ENCODE measurements at regions not wholly inside any gene's neighbourhood (a gene's known extent, or its start where the extent isn't known, plus 50 kb on each side); places are given as distances from the start of the nearest gene placed in this dataset.

DNA sequence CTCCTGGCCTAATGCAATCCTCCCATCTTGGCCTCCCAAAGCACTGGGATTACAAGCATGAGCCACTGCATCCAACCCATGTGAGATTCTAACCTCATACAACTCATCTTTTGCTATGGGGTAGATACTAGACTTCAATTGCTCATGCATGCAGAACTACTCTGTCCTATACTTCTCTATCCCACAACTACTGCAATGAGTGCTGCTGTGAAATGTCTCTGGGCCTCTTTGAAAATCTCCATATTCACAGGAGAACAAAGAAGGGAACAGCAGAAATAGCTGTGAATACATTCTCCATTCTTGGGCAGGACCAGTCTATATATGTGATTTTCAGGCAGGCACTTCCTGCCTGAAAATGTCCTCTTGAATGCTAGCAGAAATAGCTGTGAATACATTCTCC, 220.7 kb upstream of the GRIP1 start:
- Histone ChIP-seq H3K4me1 (no peaks in the 10 kb centered on the region), H3K9me3 (replicated peaks) (no peaks in the 10 kb centered on the region), H3K4me3 (no peak overlapping the region), H3K27me3 (ENCODE audit: low read depth) (no peaks in the 10 kb centered on the region), H3K36me3 (no peaks in the 10 kb centered on the region), H3K27ac (replicated peaks) (no peak overlapping the region)
- TF ChIP-seq CTCF (IDR thresholded peaks at IDR 0.05; ENCODE audit: borderline replicate concordance) = no peak
- DNase-seq = no peak
- intact Hi-C loops (cut with micrococcal nuclease) = no loop called here

DNA sequence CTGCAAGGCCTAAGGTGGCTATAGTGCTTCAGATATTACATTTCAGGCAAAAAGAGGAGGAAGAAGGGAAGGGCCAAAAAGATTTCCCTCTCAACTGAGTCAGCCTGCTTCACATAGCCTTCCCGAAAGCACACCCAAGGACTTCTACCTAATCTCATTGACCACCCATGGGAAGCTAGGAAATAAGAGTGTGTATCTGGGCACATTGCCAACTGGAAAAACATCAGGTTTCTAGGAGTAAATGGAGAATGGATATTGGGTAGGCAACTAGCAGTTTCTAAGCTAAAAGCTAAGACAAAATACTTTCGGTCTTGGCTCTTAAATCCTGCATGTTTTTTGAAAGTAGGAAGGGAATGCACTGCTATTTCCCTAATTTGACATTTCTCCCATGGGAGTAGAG, 221.7 kb upstream of the GRIP1 start:
- TF ChIP-seq CTCF (IDR thresholded peaks at IDR 0.05; ENCODE audit: borderline replicate concordance) = no peak
- Histone ChIP-seq H3K4me1 (no peaks in the 10 kb centered on the region), H3K36me3 (no peaks in the 10 kb centered on the region), H3K9me3 (replicated peaks) (no peaks in the 10 kb centered on the region), H3K27me3 (ENCODE audit: low read depth) (no peaks in the 10 kb centered on the region), H3K27ac (replicated peaks) (no peak overlapping the region), H3K4me3 (no peak overlapping the region)
- no peak for DNase-seq
- intact Hi-C loops (cut with micrococcal nuclease) = no loop called here

DNA sequence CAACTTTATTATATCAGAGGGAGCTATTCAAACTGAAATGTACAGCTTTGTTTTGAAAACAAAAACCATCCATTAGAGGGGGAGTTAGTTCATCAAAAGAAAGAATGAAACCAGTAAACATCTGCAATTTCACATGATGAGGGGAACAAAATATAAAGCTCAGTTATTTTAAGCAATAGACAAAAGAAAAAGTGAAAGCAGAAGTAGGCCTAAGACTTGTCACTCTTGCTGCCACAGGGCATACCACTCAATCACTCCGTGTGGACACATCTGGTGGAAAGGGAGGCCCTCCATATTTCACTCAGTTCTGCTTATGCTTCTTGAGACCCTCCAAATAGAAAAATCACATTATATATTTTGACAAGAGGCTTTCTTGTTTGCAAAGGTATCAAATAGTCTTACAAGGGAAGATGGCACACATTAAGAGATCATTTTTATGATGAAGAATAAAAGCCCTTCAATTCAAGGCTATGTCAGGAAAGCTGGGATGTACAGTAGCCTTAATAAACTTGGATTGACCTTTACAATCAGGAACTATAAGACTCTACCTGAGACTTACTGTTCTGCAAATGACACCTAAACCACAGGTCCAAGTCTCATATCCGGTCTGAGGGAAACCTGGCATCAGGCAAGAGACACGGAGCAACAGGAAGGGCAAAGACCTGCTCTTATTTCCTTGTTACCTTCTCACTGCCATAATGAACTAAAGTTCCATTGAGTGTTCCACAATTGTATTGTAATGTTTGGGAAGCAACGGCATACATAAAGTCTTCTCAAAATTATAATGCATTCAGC, 222.5 kb upstream of the GRIP1 start:
- H3K4me3 ChIP-seq = no peak overlapping the region
- H3K9me3 ChIP-seq (replicated peaks) = no peaks in the 10 kb centered on the region
- no peak overlapping the region for H3K27ac ChIP-seq (replicated peaks)
- no peak for TF ChIP-seq CTCF (IDR thresholded peaks at IDR 0.05; ENCODE audit: borderline replicate concordance)
- no peaks in the 10 kb centered on the region for H3K36me3 ChIP-seq
- no peaks in the 10 kb centered on the region for H3K27me3 ChIP-seq (ENCODE audit: low read depth)
- DNase-seq = no peak
- H3K4me1 ChIP-seq = no peaks in the 10 kb centered on the region
- intact Hi-C loops (cut with micrococcal nuclease) = no loop called here

GRCh38 chr12:66902020-66902419, 223.1 kb upstream of the GRIP1 start:
- intact Hi-C loops (cut with micrococcal nuclease) = no loop called here
- TF ChIP-seq CTCF (IDR thresholded peaks at IDR 0.05; ENCODE audit: borderline replicate concordance) = no peak
- Histone ChIP-seq H3K4me3 (no peak overlapping the region), H3K27me3 (ENCODE audit: low read depth) (no peaks in the 10 kb centered on the region), H3K27ac (replicated peaks) (no peak overlapping the region), H3K4me1 (no peaks in the 10 kb centered on the region), H3K9me3 (replicated peaks) (no peaks in the 10 kb centered on the region), H3K36me3 (no peaks in the 10 kb centered on the region)
- DNase-seq = no peak

DNA sequence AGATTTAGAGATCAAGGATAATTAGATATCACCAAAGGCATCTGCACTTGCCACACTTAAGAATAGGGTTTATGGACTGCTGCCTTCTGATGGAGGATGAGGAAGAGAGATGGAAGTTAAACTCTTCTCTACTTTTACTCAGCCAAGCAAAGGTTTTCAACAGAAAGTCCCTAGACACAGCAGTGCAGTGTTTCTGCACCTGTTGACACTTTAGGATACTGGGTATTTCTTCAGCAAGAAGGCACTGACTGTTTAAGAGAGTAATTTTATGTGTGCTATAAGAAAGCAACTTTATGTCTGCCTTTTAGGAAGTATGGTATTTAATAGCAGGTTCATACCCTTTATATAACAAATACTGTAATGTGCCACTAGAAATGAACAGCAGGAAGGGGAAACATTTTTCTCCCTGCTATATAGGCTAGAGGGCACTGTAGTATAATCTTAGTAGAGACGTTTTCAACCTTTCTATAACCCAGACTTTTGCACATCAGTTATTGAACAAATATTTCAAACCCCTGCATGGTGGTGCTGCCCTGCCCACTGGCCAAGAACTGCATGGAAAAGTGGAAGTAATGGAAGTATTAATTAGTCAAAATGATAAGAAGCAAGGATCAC, 225.0 kb upstream of the GRIP1 start:
- Histone ChIP-seq H3K4me3 (no peak overlapping the region), H3K4me1 (no peaks in the 10 kb centered on the region), H3K9me3 (replicated peaks) (no peaks in the 10 kb centered on the region), H3K27ac (replicated peaks) (no peak overlapping the region), H3K27me3 (ENCODE audit: low read depth) (no peaks in the 10 kb centered on the region), H3K36me3 (no peaks in the 10 kb centered on the region)
- TF ChIP-seq CTCF (IDR thresholded peaks at IDR 0.05; ENCODE audit: borderline replicate concordance) = no peak
- intact Hi-C loops (cut with micrococcal nuclease) = no loop called here
- DNase-seq = no peak

Measured in left ventricle myocardium inferior (tissue), 1 donor.